ENCODE measurements at regions not wholly inside any gene's neighbourhood (a gene's known extent, or its start where the extent isn't known, plus 50 kb on each side); places are given as distances from the start of the nearest gene placed in this dataset.
A peak's percentile ranks its signal among the peaks of the same experiment; 100 is the strongest.
"Not testable (repeated sequence)": the region's sequence is repeated elsewhere in the genome, so short reads cannot be mapped to it uniquely, and the experiment has no call there.

DNA sequence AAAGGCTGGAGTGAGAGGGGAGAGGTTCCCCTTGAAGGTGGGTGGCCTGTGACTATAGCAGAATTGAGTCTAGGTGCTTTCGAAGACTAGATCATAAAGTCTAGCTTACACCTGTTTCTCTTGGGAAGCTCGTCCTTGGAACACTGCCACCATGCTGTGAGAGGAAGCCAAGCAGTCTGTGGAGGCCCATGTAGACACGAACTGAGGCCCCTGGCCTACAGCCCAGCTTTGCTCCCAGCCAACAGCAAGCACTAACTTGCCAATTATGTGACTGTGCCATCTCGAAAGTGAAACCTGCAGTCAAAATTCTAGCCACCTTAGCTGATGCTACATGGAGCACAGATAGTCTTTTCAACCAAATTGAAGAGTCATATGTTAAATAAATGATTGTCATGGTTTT is 190.5 kb upstream of the NECTIN3 start:
- peak; percentile 70 for DNase-seq (ENCODE audit: low read depth)

DNA sequence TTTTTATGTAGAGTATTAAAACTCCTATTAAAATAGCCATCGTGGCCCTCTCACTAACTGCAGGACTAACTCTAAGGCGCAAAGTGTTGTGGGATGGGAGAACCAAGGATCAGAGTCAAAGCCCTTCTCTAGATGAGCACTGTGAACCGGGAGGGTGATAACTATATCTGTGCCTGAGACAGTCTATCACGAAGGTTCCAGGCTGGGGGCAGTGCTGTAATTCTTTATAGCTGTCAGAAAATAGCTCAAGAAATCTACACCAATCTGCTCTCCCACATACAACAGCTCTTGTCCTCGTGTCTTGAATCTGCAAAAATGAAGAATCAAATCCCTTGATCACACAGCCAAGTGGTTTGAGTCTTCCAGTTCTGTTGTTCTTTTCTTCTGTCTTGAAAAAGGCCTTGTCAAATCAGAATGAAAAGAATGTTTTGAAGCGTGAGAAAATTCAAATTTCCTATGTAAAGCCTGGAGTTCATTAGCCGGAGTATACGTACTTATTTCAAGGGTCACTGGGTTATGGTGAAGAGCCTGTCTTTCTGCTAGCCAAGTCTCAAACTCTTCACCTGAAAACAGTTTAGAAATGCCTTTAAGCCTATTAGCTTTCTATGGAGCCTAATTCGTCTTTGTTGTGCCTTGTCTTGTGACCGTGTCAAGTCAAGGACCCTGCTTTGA is 185.3 kb upstream of the NECTIN3 start:
- DNase-seq (ENCODE audit: low read depth), result peak; percentile 78

DNA sequence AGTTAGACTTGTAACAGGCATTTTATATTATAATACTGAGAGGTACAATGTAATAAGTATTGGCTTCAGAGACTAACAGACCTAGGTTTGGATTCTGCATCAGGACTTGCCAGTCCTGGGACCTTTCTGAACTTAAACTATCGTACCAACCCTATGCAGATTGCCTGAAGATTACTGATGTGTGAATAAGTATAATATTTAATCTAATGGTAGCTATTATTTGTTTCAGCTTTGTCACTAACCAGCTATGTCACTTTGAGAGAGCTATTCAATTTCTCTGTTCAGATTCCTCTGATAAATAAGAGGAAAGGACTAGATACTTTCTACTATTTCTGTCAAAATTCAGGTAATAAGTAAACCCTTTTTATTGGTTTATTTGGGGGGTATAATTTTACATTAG is 184.4 kb upstream of the NECTIN3 start:
- DNase-seq (ENCODE audit: low read depth), result peak; percentile 36

DNA sequence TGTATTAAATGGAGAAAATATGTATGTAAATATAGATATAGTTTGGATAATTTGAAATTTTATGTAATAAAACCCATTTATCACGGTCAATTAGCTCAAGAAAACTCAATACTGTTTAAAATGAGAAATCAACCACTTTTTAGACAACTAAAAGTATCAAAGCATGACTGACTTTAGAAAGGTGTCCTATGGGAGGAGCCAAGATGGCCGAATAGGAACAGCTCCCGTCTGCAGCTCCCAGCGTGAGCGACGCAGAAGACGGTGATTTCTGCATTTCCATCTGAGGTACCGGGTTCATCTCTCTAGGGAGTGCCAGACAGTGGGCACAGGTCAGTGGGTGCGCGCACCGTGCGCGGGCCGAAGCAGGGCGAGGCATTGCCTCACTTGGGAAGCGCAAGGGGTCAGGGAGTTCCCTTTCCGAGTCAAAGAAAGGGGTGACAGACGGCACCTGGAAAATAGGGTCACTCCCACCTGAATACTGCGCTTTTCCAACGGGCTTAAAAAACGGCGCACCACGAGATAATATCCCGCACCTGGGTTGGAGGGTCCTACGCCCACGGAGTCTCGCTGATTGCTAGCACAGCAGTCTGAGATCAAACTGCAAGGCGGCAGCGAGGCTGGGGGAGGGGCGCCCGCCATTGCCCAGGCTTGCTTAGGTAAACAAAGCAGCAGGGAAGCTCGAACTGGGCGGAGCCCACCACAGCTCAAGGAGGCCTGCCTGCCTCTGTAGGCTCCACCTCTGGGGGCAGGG is 182.8 kb upstream of the NECTIN3 start:
- DNase-seq (ENCODE audit: low read depth), result not testable (repeated sequence)

DNA sequence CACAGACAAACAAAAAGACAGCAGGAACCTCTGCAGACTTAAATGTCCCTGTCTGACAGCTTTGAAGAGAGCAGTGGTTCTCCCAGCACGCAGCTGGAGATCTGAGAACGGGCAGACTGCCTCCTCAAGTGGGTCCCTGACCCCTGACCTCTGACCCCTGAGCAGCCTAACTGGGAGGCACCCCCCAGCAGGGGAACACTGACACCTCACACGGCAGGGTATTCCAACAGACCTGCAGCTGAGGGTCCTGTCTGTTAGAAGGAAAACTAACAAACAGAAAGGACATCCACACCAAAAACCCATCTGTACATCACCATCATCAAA is 182.3 kb upstream of the NECTIN3 start:
- not testable (repeated sequence) for DNase-seq (ENCODE audit: low read depth)

DNA sequence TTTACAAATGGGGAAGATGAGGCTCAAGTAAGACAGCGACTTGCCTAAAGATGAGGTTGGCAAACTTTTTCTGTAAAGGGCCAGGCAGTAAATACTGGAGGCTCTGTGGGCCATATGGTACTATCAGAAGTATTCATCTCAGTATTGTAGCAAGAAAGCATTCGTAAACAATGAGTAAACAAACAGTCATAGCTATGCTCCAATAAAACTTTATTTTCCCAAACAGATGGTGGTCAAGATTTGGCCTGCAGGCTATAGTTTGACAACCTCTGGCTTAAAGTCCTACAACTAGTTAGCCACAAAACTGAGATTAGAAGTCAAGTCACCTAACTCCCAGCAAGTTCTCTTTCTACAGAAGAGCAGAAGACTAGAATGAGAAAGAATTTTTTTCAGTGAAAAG is 177.0 kb upstream of the NECTIN3 start:
- DNase-seq (ENCODE audit: low read depth), result no peak

DNA sequence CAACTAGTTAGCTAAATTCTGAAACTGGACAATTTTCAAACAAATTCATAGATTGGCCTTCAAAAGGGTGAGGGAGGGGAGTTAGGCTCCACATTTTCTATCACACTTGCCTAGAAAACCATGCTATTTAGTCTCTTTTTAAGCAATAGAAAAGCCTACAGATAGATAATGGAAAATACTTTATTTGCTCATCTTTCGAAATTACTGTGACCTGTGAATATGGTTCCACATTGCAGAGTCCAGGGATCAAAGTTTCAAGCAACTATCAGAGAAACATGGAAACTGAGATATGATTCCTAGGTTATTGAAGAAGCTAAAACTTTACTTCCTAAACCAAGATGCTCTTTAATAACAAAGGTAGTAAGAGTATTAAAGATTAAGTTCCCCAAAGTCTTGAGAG is 176.6 kb upstream of the NECTIN3 start:
- DNase-seq (ENCODE audit: low read depth), result no peak

DNA sequence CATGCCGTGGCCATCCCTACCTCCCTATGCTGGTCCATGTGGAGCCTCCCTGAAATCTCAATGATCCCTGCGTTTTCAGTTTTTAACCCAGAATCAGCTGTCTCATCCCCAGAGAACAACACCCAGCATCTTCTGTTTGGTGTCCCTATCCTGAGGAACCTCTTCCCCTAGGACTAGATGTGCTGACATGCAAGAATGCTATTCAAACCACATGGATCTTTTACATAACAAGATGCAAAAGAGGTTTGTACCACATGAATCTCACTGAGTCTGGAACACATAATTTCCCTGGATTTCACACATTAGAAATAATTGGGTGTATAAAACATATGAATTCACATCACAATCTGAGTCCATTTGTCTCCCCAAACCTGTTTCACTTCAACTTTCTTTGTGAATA is 174.6 kb upstream of the NECTIN3 start:
- no peak for DNase-seq (ENCODE audit: low read depth)

DNA sequence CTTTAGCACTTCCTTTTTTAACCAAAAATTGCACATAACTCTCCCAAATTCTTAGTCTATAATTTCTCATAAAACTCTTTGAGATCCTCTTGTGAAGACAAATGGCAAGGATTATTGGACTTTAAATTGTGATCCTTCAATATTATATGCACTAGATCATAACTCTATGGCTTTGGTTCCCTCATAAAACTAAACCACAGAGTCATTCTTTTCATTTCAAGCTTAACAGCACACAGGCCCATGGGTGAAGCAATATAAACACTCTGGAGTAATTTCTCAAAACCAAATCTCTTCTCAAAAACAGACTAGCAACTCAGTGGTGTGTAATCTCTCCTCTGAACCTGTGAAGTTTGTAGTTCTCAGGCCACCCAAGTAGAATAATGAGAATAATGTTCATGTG is 171.0 kb upstream of the NECTIN3 start:
- peak; percentile 54 for DNase-seq (ENCODE audit: low read depth)

DNA sequence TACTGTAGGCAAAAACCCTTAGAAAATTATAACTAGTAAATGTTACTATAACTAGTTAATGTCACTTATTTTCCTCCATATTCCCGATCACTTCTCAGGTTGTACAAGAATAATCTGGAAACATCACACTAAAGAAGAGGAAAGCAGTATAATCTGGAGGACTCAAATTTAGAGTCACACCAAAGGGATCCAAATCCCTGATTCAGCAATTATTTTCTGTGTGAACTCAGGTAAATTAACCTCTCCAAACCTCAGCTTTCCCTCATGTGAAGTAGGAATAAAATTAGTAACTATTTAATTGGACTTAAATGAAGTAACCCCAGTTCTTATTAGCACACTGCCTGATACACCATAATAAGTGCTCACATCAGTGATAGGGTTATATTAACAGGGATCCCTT is 170.1 kb upstream of the NECTIN3 start:
- no peak for DNase-seq (ENCODE audit: low read depth)

DNA sequence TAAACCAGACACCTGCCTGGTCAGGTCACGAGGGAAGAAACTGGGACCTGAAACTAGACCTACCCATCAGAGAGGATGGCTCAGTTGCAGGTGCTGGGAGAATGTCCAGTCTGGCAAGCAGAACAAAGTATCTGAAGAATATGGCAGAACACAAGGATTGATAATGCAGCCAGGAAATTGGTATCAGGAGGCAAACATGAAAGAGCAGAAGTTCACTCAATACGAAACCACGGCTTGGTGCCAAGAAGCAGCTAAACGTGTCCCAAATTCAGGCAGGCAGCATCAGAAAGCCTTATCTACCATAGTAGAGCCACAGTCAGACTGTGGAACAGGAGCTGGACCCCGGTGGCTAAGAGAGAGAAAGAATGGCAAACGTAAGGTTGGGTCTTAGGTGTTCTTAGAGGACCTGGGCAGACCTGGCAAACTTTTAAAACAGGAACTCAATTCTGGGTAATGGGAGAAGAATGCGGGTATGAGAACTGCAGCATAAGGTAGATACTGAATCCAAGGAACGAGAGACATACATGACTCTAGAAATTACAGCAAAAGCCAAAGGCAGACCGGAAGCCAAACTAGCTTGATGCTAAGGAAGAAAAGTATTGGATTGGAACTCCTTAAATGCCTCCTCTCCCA is 169.0 kb upstream of the NECTIN3 start:
- no peak for DNase-seq (ENCODE audit: low read depth)

DNA sequence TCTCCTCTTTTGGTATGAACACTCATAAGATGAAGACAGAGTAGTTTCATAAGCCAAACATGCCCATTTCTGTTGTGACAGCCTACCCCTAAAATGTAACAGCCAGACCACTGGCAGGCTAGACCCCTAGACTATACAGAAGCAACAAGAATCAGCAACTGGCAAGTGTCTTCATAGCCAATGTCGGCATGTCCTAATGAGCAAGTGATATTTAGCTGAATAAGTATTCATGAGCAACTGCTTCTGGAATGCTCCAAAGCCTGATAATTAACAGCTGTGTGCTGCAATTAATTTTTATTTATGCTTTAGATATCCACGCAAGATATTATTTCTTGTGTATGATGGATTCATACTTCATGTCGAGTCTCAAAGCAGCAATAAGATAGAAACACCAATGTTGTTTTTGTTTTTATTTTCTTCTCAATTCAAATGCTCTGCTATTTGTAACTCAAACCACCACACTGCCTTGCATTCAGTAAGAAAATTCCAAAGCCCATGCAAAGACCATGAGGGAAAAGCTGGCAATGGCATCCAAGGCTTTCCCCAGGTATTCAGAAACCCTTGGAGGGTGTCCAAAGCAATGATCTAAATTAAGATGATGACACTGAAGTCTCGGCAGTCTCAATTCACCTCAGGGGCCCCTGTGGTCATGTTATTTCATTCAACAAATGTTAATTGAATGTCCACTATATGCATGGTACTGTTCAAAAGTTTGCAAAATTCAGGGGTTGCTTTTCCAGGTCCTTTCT is 167.7 kb upstream of the NECTIN3 start:
- DNase-seq (ENCODE audit: low read depth), result no peak

DNA sequence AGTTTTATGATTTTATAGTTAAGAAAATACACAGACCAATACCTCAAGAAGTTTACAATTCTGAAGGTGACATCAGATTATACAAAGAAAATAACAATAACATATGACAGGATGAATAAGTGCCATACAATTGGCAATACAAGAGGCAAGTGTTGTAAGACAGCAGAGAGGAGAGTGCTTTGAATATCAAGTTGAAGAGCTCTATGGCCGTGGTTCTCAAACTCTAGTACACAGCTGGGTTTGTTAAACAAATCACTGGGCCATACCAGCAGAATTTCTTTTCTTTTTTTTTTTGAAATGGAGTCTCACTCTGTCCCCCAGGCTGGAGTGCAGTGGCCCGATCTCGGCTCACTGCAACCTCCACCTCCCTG is 167.1 kb upstream of the NECTIN3 start:
- no peak for DNase-seq (ENCODE audit: low read depth)

DNA sequence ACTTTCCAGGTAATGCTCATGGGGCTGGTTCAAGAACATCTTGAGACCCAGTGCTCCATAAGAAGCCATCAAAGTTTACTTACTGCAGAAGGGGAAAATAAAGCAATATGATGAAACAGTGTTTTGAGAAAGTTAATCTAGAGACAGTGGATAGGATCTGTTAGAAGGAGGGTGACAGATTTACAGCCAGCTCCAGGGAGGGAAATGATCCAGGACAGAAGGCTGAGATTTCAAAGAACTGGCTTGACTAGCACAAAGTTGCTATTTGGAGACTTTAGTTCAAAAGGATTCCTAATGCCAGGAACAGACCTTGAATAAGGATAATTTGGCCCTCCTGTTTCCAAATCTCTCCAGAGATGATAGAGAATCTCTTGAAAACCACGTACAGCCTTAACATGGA is 166.5 kb upstream of the NECTIN3 start:
- no peak for DNase-seq (ENCODE audit: low read depth)

DNA sequence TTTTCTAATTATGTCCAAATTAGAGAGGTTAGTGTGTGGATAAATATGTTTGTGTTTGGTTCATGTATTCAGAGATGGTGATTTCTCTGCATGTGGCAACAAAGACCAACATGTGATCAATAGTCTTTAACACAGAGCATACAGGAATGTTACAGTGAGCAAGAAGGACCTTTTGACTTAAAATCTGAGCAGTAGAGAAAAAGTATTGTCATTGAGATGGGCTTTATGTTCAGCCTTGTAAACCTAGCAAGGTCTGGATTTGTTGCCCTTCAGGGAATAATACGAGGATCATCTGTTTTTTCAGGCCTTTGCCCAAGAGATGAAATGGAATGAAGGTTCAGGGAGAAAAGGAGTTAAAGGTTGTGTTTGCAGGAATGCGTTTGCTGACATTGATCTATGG is 161.8 kb upstream of the NECTIN3 start:
- no peak for DNase-seq (ENCODE audit: low read depth)

DNA sequence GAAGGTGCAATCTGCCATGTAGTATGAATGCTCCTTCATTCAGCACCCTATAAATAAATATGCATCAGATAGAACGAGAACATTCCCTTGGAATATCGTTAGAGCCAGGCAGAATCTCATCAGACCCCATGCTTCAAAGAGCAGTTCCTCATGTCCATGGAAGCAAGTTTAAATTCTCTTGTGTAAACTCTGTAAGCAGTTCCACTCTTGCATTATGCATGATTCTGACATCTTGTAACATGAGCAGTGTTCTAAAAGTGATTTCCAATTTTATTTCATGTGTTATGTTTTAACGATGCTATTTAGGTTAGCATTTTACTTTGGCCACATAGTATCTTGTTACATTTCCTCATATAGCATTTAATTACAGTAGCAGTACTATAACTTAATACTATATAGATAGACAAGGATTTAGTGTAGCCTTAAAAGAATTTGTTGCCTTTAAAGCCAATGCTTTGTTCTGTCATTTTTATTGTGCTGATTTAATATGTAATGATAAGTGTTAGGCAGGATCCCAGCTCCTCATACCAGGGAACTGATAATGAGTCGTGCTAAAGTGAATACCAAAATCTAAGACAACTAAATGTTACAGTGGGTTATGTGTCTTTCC is 161.2 kb upstream of the NECTIN3 start:
- DNase-seq (ENCODE audit: low read depth), result no peak

DNA sequence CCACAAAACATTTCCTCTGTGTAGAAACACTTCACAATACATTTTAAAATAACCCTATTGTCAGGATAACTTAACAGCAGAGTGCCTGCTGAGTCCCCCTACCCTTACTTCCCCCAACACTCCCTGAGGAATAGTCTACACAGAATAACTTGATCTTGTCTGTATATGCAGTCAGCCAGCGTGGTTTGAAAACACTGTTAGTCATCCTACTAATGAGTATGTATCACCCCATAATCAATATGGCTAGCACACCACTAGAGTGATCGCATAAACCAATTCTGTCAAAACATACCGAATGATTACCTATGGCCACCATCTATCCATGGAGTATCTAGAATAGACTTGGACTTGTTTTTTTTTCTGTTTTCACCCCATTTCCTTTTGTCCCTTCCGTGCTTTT is 152.7 kb upstream of the NECTIN3 start:
- no peak for DNase-seq (ENCODE audit: low read depth)

DNA sequence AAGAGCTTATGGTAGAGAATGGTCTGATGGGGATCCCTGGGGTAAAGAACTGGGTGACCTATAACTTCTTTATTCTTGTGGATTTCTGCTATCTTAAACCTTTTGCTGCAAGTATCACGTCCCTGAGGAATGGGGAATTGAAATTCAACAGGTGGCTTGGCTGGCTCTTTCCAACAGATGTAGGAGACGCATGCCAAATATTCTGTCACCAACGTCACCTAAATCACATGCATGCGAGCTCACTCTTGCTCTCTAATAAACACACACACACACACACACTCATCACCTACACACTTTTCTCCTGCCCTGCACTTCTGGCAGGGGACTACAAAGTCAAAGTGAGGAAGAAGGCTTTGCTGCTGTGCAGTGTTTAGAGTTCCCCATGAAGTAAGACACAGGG is 145.8 kb upstream of the NECTIN3 start:
- no peak for DNase-seq (ENCODE audit: low read depth)

DNA sequence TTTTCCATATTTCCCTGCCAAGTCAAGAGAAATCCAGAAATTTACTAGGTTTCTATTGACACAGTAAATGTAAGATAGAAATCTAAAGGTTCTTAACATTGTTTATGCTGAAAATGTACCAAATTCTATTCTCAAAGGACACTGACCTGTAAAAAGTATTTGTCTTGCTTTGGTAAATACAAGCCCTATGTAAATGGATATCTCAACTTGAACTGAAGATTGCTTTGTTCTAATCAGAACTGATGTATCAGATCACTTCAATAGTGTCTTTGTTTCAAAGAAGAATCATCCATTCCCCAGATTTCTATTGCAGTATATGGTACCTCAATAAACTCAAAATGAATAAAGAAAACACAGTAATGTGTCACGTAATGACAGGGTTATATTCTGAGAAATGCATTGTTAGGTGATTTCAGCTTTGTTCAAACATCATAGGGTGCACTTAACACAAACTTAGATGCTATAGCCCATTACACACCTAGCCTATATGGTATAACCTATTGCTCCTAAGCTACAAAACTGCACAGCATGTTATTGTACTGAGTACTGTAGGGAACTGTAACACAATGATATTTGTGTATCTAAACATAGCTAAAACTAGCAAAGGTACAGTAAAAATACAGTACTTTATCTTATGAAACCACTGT is 143.5 kb upstream of the NECTIN3 start:
- DNase-seq (ENCODE audit: low read depth), result no peak

DNA sequence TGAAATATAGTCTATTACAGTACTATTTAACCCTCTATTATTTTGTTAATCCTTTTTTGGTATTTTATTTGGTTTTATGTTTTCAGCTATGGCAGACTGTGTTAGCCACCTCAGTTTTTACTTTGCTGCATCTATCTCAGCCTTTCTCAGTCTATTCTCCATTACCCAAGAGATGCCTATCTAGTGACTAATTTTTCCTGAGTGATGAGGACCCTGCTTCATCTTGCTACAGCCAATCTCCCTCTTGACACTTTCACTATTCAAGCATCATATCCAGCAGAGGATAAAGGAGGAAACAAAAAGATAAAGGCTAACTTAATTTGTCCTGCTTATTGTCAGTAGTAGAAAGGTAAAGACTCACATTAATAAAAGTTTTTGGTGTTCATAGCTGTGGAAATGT is 141.8 kb upstream of the NECTIN3 start:
- DNase-seq (ENCODE audit: low read depth), result no peak

DNA sequence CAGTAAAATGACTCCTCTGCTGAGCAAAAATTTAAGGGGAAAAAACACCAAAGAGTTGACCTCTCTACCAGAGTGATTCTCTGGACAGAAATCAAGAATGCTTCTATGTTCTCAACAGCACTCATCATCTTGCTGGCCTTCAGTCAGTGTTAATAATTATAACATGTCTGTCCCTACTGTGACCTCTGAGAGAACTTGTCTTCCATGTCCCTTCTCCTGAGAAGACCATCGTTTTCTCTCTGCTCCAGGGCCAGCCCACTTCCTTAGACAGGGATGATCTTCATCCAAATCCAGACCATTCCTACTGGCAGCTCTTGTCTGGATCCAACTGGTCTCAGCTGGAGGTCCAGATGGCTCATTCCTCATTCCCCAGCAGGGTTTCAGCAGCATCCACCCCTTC is 139.0 kb upstream of the NECTIN3 start:
- peak; percentile 8 for DNase-seq (ENCODE audit: low read depth)
